MM.1S (cell line): ENCODE measurements at regions not wholly inside any gene's neighbourhood (a gene's known extent, or its start where the extent isn't known, plus 50 kb on each side); places are given as distances from the start of the nearest gene placed in this dataset.

Experiments used
- DNase-seq: peaks from one replicate; pipeline ENCODE4 v3.0.0-alpha.2; 2015
- H2AFZ ChIP-seq: fragments of 300-600 bp; sonication (generic); 2 replicates; pipeline ENCODE4 v1.6.0; 2016; ENCODE audit warnings: antibody characterized with exemption, low read length
- H3F3A ChIP-seq: fragments of 300-600 bp; sonication (generic); 2 replicates; pipeline ENCODE4 v1.6.1; 2016; ENCODE audit warnings: mild to moderate bottlenecking, antibody characterized with exemption, low read length, moderate library complexity, mixed read lengths; ENCODE audit not compliant: insufficient read depth
- H3K27ac ChIP-seq: fragments of 300-600 bp; sonication (generic); 2 replicates; pipeline ENCODE4 v1.5.1; 2016; ENCODE audit warnings: mild to moderate bottlenecking, low read length
- H3K27me3 ChIP-seq: fragments of 300-600 bp; sonication (generic); replicated peaks from 2 replicates; pipeline ENCODE4 v1.6.0; 2016; ENCODE audit warnings: low read length; ENCODE audit not compliant: insufficient read depth
- H3K36me3 ChIP-seq: fragments of 300-600 bp; sonication (generic); replicated peaks from 2 replicates; pipeline ENCODE4 v1.6.1; 2016; ENCODE audit warnings: mild to moderate bottlenecking, low read length, mixed read lengths; ENCODE audit not compliant: insufficient read depth
- H3K4me1 ChIP-seq: fragments of 300-600 bp; sonication (generic); 2 replicates; pipeline ENCODE4 v1.6.1; 2016; ENCODE audit warnings: low read length, mixed read lengths
- H3K4me2 ChIP-seq: fragments of 300-600 bp; sonication (generic); 2 replicates; pipeline ENCODE4 v1.6.0; 2016; ENCODE audit warnings: low read depth, low read length
- H3K4me3 ChIP-seq: fragments of 300-600 bp; sonication (generic); 2 replicates; pipeline ENCODE4 v1.5.1; 2016; ENCODE audit warnings: low read length, mixed read lengths
- H3K79me2 ChIP-seq: fragments of 300-600 bp; sonication (generic); 2 replicates; pipeline ENCODE4 v1.6.1; 2016; ENCODE audit warnings: mixed run types, low read length, mixed read lengths
- H3K9ac ChIP-seq: fragments of 300-600 bp; sonication (generic); 2 replicates; pipeline ENCODE4 v1.6.1; 2016; ENCODE audit warnings: low read length, mixed read lengths
- H3K9me2 ChIP-seq: fragments of 300-600 bp; sonication (generic); replicated peaks from 2 replicates; pipeline ENCODE4 v1.6.1; 2016; ENCODE audit warnings: mild to moderate bottlenecking, low read length, mixed read lengths; ENCODE audit not compliant: insufficient read depth
- H3K9me3 ChIP-seq: fragments of 300-600 bp; sonication (generic); replicated peaks from 2 replicates; pipeline ENCODE4 v1.6.1; 2016; ENCODE audit warnings: mild to moderate bottlenecking, low read length, mixed read lengths; ENCODE audit not compliant: insufficient read depth
- H4K20me1 ChIP-seq: fragments of 300-600 bp; sonication (generic); 2 replicates; pipeline ENCODE4 v1.6.1; 2016; ENCODE audit warnings: mild to moderate bottlenecking, low read length, moderate library complexity, mixed read lengths; ENCODE audit not compliant: insufficient read depth
- EZH2 ChIP-seq: fragments of 300-600 bp; sonication (generic); optimal IDR thresholded peaks from 2 replicates; pipeline ENCODE3; 2017; ENCODE audit warnings: low read depth, mild to moderate bottlenecking, antibody characterized with exemption, low read length, mixed read lengths
- EZH2phosphoT487 ChIP-seq: fragments of 300-600 bp; sonication (generic); IDR thresholded peaks from 2 replicates; pipeline ENCODE4 v1.6.1; 2018; ENCODE audit warnings: antibody characterized with exemption, low read length
- TF ChIP-seq, protein P1 (sequence below): fragments of 300-600 bp; sonication (generic); IDR thresholded peaks from 2 replicates; pipeline ENCODE4 v1.5.1; 2016; ENCODE audit warnings: antibody characterized with exemption, low read length, mixed read lengths

DNA sequence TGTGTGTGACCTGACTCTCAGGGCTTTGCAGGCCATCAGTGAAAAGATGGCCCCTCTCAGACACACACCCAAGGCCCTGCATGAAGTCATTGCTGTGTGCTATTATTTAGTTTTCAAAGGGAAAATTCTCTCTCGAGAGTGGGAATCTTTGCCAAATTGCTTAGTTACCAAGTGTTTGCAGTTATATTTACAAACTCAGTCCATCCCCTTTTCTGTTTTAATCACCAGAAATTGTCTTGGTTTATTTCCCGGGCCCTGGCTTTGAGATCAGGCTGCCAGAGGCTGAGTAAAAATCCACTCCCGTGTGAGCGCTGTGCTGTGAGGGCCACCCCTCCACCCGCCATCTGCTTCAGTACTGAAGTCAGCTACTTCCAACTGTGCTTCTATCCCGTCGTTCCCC, 163.1 kb downstream of the SOD2 start:
- no peaks in the 10 kb centered on the region for H3K36me3 ChIP-seq
- no peak overlapping the region for H3K4me2 ChIP-seq
- no peak overlapping the region for H2AFZ ChIP-seq
- no peaks in the 10 kb centered on the region for H3K9me2 ChIP-seq
- no peak overlapping the region for H3K4me3 ChIP-seq
- no peak for DNase-seq
- H3F3A ChIP-seq: no peaks in the 10 kb centered on the region
- no peaks in the 10 kb centered on the region for H3K27me3 ChIP-seq
- H4K20me1 ChIP-seq: no peaks in the 10 kb centered on the region
- TF ChIP-seq EZH2phosphoT487 (no peak), EZH2 (no peak)
- TF ChIP-seq, protein P1, sequence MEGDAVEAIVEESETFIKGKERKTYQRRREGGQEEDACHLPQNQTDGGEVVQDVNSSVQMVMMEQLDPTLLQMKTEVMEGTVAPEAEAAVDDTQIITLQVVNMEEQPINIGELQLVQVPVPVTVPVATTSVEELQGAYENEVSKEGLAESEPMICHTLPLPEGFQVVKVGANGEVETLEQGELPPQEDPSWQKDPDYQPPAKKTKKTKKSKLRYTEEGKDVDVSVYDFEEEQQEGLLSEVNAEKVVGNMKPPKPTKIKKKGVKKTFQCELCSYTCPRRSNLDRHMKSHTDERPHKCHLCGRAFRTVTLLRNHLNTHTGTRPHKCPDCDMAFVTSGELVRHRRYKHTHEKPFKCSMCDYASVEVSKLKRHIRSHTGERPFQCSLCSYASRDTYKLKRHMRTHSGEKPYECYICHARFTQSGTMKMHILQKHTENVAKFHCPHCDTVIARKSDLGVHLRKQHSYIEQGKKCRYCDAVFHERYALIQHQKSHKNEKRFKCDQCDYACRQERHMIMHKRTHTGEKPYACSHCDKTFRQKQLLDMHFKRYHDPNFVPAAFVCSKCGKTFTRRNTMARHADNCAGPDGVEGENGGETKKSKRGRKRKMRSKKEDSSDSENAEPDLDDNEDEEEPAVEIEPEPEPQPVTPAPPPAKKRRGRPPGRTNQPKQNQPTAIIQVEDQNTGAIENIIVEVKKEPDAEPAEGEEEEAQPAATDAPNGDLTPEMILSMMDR: no peak
- H3K9ac ChIP-seq: no peak overlapping the region
- H3K79me2 ChIP-seq: no peaks in the 10 kb centered on the region
- H3K27ac ChIP-seq: no peak overlapping the region
- no peaks in the 10 kb centered on the region for H3K9me3 ChIP-seq
- H3K4me1 ChIP-seq: no peaks in the 10 kb centered on the region

DNA sequence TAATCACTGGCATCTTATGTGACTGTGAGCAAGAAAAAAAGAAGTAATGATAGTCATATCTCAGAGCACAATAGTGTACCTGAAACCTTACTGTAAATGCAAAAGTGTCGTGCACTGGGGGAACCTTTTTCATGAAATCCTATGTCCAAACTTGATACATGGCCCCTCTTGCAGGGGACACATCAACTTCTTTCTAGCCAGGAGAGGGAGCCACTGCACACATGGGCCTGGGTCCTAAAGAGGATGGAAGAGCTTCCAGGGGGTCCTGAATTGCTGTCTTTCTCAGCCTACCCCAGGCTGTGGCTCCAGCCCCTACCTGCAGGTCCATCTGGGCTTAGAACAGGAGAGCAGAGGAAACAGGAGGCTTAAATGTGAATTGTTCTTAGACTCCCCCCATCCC, 165.7 kb downstream of the SOD2 start:
- no peaks in the 10 kb centered on the region for H3K79me2 ChIP-seq
- TF ChIP-seq EZH2phosphoT487 (no peak), EZH2 (no peak)
- TF ChIP-seq, protein P1: no peak
- no peak for DNase-seq
- H3K4me3 ChIP-seq: no peak overlapping the region
- no peak overlapping the region for H2AFZ ChIP-seq
- H3F3A ChIP-seq: no peaks in the 10 kb centered on the region
- H3K27ac ChIP-seq: no peak overlapping the region
- H3K9me3 ChIP-seq: no peaks in the 10 kb centered on the region
- H3K9me2 ChIP-seq: no peaks in the 10 kb centered on the region
- H3K9ac ChIP-seq: no peak overlapping the region
- H3K4me1 ChIP-seq: no peaks in the 10 kb centered on the region
- no peaks in the 10 kb centered on the region for H4K20me1 ChIP-seq
- H3K27me3 ChIP-seq: no peaks in the 10 kb centered on the region
- no peaks in the 10 kb centered on the region for H3K36me3 ChIP-seq
- no peak overlapping the region for H3K4me2 ChIP-seq

DNA sequence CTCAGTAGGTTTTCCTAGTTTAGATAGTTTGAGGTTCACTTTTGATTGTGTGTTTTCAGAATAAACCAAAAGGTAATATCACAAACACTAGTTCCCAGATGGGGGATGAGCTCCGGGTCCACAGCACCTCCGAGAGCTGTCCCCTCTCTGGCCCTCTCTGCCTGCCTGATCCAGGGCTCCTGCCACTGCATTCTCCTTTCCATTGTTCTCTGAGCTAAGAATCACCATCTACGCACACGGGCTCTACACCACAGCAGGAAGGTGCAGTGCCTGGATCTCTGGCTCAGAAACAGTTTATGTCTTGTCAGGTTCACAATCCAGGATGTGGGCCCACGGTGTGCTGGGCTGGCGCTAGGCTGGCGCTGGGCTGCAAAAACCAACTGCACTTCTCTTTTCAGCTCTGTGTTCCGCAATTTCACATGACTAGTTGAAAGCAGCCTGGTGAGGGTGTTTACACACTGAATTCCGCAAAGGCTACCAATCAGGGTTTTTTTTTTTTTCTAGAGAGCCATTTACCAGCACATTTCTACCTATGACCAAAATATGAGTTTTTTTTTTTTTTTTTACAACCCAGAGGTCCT, 167.5 kb downstream of the SOD2 start:
- Histone ChIP-seq H3K79me2 (no peaks in the 10 kb centered on the region), H2AFZ (no peak overlapping the region), H3K9ac (no peak overlapping the region), H3K27me3 (no peaks in the 10 kb centered on the region), H3K4me1 (no peaks in the 10 kb centered on the region), H3K27ac (no peak overlapping the region), H3K9me3 (no peaks in the 10 kb centered on the region), H3K36me3 (no peaks in the 10 kb centered on the region), H4K20me1 (no peaks in the 10 kb centered on the region), H3K9me2 (no peaks in the 10 kb centered on the region), H3K4me3 (no peak overlapping the region), H3K4me2 (no peak overlapping the region), H3F3A (no peaks in the 10 kb centered on the region)
- TF ChIP-seq EZH2phosphoT487: no peak
- TF ChIP-seq, protein P1: no peak
- DNase-seq: no peak
